IPS DF 6.9 (cell line): ENCODE measurements at regions not wholly inside any gene's neighbourhood (a gene's known extent, or its start where the extent isn't known, plus 50 kb on each side); places are given as distances from the start of the nearest gene placed in this dataset.
A peak's percentile ranks its signal among the peaks of the same experiment; 100 is the strongest.

Source experiments
- DNase-seq: peaks from one replicate; pipeline ENCODE4 v3.0.0-alpha.2; 2013; ENCODE audit warnings: low read depth, low spot score
- H3K27ac ChIP-seq: one replicate; pipeline ENCODE4 v1.5.1; 2013; ENCODE audit warnings: low read length, control low read depth
- H3K27me3 ChIP-seq: 2 replicates; pipeline ENCODE4 v1.6.1; 2013; ENCODE audit warnings: mild to moderate bottlenecking, low read length; ENCODE audit not compliant: control insufficient read depth, insufficient read depth
- H3K36me3 ChIP-seq: 2 replicates; pipeline ENCODE4 v1.6.1; 2013; ENCODE audit warnings: low read length; ENCODE audit not compliant: control insufficient read depth, insufficient read depth
- H3K4me1 ChIP-seq: 2 replicates; pipeline ENCODE4 v1.6.1; 2013; ENCODE audit warnings: low read length; ENCODE audit not compliant: control insufficient read depth, insufficient read depth
- H3K4me3 ChIP-seq: 2 replicates; pipeline ENCODE4 v1.5.1; 2013; ENCODE audit warnings: mild to moderate bottlenecking, low read length
- H3K9me3 ChIP-seq: 2 replicates; pipeline ENCODE4 v1.6.1; 2013; ENCODE audit warnings: low read length, inconsistent platforms; ENCODE audit not compliant: control insufficient read depth, insufficient read depth
- WGBS: extraction: QIAGEN DNeasy Blood & Tissue Kit; methylation state at CpG from one replicate; pipeline ENCODE4 v1.1.7; 2013; ENCODE audit warnings: mixed read lengths, missing lambda C conversion rate; ENCODE audit not compliant: insufficient read length, insufficient coverage; 5-methylcytosine and 5-hydroxymethylcytosine counted together

DNA sequence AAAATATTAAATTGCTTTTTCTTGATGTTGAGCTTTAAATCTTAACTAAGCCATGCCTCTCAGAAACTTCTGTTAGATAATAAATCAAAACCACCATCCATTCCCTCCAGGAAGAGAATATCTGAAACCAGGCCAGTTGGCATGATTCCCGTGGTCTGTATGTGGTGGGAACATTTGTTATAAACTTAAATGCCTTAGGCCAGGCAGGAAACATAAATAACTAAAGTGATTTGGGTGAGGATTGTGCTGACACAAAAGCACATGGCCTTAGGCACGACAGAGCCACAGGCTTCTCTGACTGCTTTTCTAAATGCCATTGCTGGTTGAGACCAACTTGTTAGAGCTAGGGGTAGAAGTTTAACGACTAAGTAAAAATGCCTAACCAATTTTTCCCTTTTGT lies 255.9 kb downstream of the GABRG2 start:
- no peaks in the 10 kb centered on the region for H3K4me1 ChIP-seq
- no peaks in the 10 kb centered on the region for H3K36me3 ChIP-seq
- no peaks in the 10 kb centered on the region for H3K27me3 ChIP-seq
- H3K4me3 ChIP-seq: no peak overlapping the region
- no peaks in the 10 kb centered on the region for H3K9me3 ChIP-seq
- H3K27ac ChIP-seq: no peak overlapping the region
- WGBS: no CpG with 5 or more reads among the region's 3 CpGs
- no peak for DNase-seq

DNA sequence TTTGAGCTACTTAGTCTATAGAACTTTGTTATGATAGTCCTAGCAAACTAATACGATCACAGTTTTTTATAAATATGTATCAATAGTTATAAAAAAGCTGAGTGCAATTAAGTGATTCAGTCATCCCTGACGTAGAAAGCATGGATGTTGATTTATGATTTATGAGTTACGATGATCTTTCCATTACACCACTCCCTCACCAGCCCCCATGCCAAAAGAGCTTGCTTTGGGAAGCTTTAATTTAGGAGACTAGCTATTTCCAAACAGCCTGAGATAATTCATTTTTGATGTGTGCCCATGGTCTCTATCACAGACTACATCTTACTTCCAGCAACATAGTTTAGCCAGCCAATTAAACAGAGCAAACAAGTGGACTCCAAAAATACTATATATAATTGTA lies 256.8 kb downstream of the GABRG2 start:
- Histone ChIP-seq H3K4me1 (no peaks in the 10 kb centered on the region), H3K36me3 (no peaks in the 10 kb centered on the region), H3K9me3 (no peaks in the 10 kb centered on the region), H3K27ac (no peak overlapping the region), H3K27me3 (no peaks in the 10 kb centered on the region), H3K4me3 (no peak overlapping the region)
- WGBS: no CpG with 5 or more reads among the region's 3 CpGs
- DNase-seq: no peak

DNA sequence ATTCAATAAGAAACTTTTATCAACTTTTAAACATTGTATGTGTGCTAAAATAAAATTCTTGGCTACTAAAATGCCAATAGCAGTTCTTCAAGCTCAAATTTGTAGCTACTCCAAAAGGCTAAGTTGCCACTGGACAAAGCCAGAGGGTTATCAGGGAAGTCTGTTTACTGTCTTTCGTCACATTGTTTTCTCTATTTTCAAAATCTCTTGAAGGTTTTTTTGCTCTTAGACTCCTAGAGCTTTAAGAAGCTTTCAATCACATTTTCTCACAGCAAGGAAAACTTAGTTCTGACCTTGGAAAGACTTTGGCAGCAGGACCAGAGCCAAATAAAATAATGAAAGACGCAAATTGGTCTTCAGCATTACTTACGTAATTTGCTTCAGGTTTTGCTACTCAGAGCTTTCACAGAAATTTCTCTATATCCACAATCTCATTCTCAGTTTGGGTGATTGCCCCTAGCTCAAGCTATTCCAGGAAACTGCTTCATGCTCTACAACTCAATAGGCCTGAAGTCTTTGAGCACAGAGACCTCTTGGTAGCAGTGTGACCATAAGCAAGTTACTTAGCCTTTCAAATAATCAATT lies 257.7 kb downstream of the GABRG2 start:
- WGBS: no CpG with 5 or more reads among the region's 3 CpGs
- Histone ChIP-seq H3K9me3 (no peaks in the 10 kb centered on the region), H3K27me3 (no peaks in the 10 kb centered on the region), H3K4me3 (no peak overlapping the region), H3K27ac (no peak overlapping the region), H3K4me1 (no peaks in the 10 kb centered on the region), H3K36me3 (no peaks in the 10 kb centered on the region)
- DNase-seq: no peak

DNA sequence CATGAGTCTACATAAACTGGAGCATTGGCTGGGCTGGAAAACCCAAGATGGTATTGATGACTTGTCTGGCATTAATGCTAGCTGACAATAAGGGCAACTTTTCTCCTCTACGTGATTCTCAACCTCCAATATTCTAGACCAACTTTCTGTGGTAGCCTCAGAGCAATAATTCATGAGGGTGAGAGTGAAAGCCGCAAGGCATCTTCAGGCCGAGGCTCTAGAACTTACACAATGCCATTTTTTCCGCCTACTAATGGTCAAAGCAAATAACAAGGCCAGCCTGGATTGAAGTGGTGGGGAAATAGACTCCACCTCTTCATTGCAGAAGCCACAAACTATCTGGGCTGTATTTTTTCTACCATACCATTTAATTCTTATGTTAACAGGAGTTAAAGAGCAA lies 267.4 kb downstream of the GABRG2 start:
- WGBS: no CpG with 5 or more reads among the region's 4 CpGs

DNA sequence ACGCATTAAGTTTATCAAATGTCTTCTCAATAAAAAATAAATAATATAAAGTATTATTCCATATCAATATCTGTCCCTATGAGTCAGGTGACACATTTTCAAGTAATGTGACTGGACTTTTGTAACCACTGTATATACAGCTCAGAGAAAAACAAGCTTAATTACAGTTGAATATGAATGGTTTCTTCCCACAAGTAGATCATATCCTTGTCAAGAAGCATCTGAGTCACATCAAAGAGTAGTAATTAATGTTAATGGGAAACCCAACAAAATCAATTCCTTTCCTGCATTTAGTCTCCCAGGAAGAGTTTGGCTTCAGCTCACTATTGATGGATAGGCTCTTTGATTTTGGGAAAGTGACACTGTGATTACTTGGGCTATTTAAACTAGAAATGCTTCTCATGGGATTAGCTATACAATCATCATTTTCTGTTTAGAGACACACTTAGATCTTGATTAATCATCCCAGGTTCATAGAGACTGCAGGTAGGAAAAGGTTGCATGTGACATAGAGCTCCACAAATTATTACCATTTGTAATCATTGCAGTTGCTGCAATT lies 292.9 kb downstream of the GABRG2 start:
- no peak overlapping the region for H3K4me3 ChIP-seq
- no peaks in the 10 kb centered on the region for H3K36me3 ChIP-seq
- DNase-seq: no peak
- H3K9me3 ChIP-seq: no peaks in the 10 kb centered on the region
- H3K4me1 ChIP-seq: no peaks in the 10 kb centered on the region
- H3K27ac ChIP-seq: no peak overlapping the region
- H3K27me3 ChIP-seq: no peaks in the 10 kb centered on the region
- no CpG with 5 or more reads among the region's 1 CpG for WGBS

More for the DNA sequence above, 267.4 kb downstream of the GABRG2 start:
- DNase-seq: no peak
- no peaks in the 10 kb centered on the region; the same call in 1 of the 2 replicates for H3K4me1 ChIP-seq
- no peaks in the 10 kb centered on the region for H3K36me3 ChIP-seq
- no peak overlapping the region for H3K4me3 ChIP-seq
- H3K27ac ChIP-seq: no peak overlapping the region
- no peaks in the 10 kb centered on the region for H3K9me3 ChIP-seq
- no peaks in the 10 kb centered on the region for H3K27me3 ChIP-seq

DNA sequence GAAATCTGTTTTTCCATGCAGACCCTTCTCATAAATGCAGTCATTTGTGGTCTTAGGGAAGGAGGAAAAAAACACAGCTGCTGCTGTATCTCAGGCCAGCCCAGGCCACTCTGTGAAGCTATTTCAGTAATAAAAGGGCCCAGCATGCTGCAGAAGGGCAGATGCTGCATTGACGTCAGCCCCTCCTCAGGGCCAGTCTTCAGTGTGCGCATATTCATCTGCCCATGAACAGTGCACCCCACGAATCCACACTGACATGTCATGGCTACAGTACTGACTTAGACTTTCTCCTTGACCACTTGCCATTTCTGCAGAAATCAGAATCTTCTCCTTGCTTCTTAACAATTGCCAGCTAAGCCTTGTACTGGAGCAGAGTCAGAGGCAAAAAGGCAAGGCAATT lies 304.7 kb downstream of the GABRG2 start:
- Histone ChIP-seq H3K36me3 (no peaks in the 10 kb centered on the region), H3K4me1 (peaks cover 2% of the 10 kb centered on the region; the same call in 1 of the 2 replicates), H3K4me3 (no peak overlapping the region), H3K27me3 (no peaks in the 10 kb centered on the region), H3K27ac (no peak overlapping the region), H3K9me3 (peaks cover 3% of the 10 kb centered on the region; the same call in 1 of the 2 replicates)
- peak; percentile 25 for DNase-seq
- WGBS: no CpG with 5 or more reads among the region's 3 CpGs

DNA sequence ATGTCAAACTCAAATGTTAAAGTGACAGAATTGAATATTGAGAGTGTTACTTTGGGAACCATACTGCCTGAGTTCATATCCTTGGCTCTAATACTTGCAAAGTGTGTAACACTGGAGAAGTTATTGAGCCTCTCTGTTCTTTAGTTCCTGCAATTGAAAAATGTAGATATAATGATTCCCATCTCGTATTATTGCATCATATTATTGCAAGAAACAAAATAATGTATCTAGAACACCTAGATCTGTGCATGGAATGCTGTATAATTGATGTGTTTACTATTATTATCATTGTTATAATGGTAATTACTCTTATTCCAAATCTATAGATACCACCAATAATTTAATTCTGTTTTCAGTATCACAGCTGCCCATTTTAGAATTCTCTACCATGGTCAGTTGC lies 310.3 kb downstream of the GABRG2 start:
- no peak overlapping the region for H3K27ac ChIP-seq
- no CpG with 5 or more reads among the region's 1 CpG for WGBS

DNA sequence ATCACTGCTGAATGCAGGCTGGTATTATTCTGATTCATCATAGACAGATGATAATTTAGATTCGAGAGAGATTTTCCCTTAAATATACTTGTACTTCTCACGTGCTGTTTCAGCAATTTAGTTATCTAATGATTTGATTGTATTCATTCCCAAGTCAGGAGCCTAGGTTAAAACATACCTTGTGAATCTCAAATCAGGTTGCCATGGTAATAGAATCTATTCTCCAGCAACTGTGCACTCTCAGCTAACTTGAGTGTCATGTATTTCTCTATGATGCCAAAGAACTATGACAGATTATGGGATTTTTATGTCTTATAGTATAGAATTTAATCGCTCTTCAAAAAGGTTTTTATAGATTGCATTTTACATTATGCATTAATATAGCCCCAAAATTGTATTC lies 315.3 kb downstream of the GABRG2 start:
- Histone ChIP-seq H3K27me3 (no peaks in the 10 kb centered on the region), H3K4me1 (no peaks in the 10 kb centered on the region), H3K36me3 (no peaks in the 10 kb centered on the region), H3K9me3 (no peaks in the 10 kb centered on the region), H3K27ac (no peak overlapping the region), H3K4me3 (no peak overlapping the region)
- no CpG with 5 or more reads among the region's 3 CpGs for WGBS
- DNase-seq: no peak

More for the DNA sequence above, 310.3 kb downstream of the GABRG2 start:
- no peaks in the 10 kb centered on the region for H3K36me3 ChIP-seq
- no peaks in the 10 kb centered on the region for H3K9me3 ChIP-seq
- DNase-seq: no peak
- H3K27me3 ChIP-seq: no peaks in the 10 kb centered on the region
- H3K4me3 ChIP-seq: no peak overlapping the region
- no peaks in the 10 kb centered on the region for H3K4me1 ChIP-seq

DNA sequence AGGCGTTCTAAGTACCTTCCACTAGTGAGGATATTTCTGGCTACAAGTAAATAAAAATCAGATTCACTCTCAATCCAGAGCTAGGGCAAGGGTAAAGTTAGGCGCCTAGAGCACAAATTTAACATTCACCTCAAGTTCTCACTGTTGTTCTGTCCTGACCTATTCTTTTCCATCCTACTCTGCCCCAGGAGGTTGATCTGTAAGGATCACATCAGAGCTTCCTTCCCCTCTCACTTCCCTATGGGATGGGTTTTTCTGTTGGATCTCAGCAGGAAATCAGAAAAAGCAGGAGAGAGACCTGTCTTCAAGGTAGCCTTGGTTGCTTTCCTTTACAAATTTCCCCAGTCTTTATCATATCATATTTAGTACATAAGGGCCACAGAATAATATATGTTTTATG lies 316.7 kb downstream of the GABRG2 start:
- H3K27ac ChIP-seq: no peak overlapping the region
- DNase-seq: no peak
- no peaks in the 10 kb centered on the region for H3K9me3 ChIP-seq
- H3K4me3 ChIP-seq: no peak overlapping the region
- no peaks in the 10 kb centered on the region for H3K4me1 ChIP-seq
- H3K36me3 ChIP-seq: no peaks in the 10 kb centered on the region
- H3K27me3 ChIP-seq: no peaks in the 10 kb centered on the region
- WGBS: no CpG with 5 or more reads among the region's 2 CpGs

DNA sequence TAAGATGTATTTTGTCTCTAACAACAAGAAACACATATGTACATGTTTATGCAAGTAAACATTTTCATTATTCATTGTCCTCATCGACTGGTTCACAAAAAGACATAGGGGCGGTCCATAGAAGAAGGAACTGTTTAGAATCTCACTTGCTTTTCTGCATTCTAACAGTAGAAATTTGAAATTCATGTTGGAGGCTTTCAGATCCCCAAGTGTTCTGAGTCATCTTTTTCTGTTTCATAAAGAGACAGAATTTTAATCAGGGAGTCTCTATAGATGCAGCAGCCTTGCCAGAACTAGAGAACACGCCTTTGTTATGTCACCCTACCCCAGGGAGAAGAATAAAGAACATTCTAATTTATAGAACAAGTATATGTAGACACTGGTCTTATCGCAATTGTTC lies 324.3 kb downstream of the GABRG2 start:
- H3K4me3 ChIP-seq: no peak overlapping the region
- H3K9me3 ChIP-seq: no peaks in the 10 kb centered on the region
- no peak for DNase-seq
- no peaks in the 10 kb centered on the region for H3K36me3 ChIP-seq
- no peaks in the 10 kb centered on the region for H3K27me3 ChIP-seq
- H3K4me1 ChIP-seq: no peaks in the 10 kb centered on the region
- WGBS: no CpG with 5 or more reads among the region's 4 CpGs
- H3K27ac ChIP-seq: no peak overlapping the region

DNA sequence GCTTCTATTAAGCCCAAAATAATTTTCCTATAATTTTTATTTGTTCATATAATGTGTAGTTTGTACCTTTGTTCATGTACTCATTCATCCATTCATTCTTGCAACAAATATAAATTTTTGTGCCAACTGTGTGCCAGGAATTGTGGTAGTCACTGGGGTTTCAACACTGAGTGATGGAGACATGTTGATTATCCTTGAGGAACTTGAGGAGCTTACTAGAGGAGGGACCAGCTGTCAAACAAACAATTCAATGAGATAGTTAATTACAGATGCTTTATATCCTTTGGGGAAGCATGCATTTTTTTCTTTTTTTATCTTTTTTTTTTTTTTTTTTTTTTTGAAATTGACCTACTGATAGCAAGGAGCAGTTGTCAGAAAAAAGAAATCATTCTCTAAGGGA lies 324.8 kb downstream of the GABRG2 start:
- Histone ChIP-seq H3K4me1 (no peaks in the 10 kb centered on the region), H3K27me3 (no peaks in the 10 kb centered on the region), H3K36me3 (no peaks in the 10 kb centered on the region), H3K9me3 (no peaks in the 10 kb centered on the region), H3K27ac (no peak overlapping the region), H3K4me3 (no peak overlapping the region)
- no peak for DNase-seq
